Stomach (tissue), 8 donors: ENCODE measurements at regions not wholly inside any gene's neighbourhood (a gene's known extent, or its start where the extent isn't known, plus 50 kb on each side); places are given as distances from the start of the nearest gene placed in this dataset.

Experiments used
- DNase-seq, 2 donors: peaks; one replicate each; pipeline versions ENCODE4 v3.0.0 to v3.0.0-alpha.2; 2013 to 2019
- H3K27ac ChIP-seq, 5 donors: fragments of 200-600 bp in 4 of 5; sonication (generic) in 4 of 5; one replicate each; pipeline ENCODE4 v1.5.1; 2013 to 2019; ENCODE audit warnings: mild to moderate bottlenecking in 1 of 5, moderate library complexity in 1 of 5
- H3K27me3 ChIP-seq, 3 donors: fragments of 200-600 bp; sonication (generic); one replicate each; pipeline ENCODE4 v1.5.1; 2017 to 2019; ENCODE audit warnings: mixed run types in 1 of 3
- H3K36me3 ChIP-seq, 4 donors: fragments of 200-600 bp; sonication (generic); 1 replicate in 3 of 4; 2 replicates in 1 of 4; pipeline ENCODE4 v1.5.1; 2016 to 2019
- H3K4me1 ChIP-seq, 4 donors: fragments of 200-600 bp; sonication (generic); one replicate each; pipeline ENCODE4 v1.5.1; 2016 to 2019
- H3K4me3 ChIP-seq, 4 donors: fragments of 200-600 bp; sonication (generic) in 3 of 4; one replicate each; pipeline ENCODE4 v1.5.1; 2016 to 2019; ENCODE audit warnings: mild to moderate bottlenecking in 1 of 4
- H3K9me3 ChIP-seq, 4 donors: fragments of 200-600 bp; sonication (generic); one replicate each; pipeline ENCODE4 v1.5.1; 2016 to 2019
- EP300 ChIP-seq: sonication (generic); formaldehyde crosslinking; IDR thresholded peaks from one replicate; pipeline ENCODE4 v1.6.1; 2017; ENCODE audit warnings: antibody characterized with exemption
- POLR2A ChIP-seq, 4 donors: fragments of 450-650 bp; IDR thresholded peaks; one replicate each; pipeline ENCODE4 v1.6.1; 2016; ENCODE audit warnings: antibody characterized with exemption in 4 of 4, control low read depth in 2 of 4, mild to moderate bottlenecking in 1 of 4, moderate library complexity in 1 of 4
- POLR2AphosphoS5 ChIP-seq, 3 donors: sonication (generic); formaldehyde crosslinking; IDR thresholded peaks; one replicate each; pipeline ENCODE4 v1.6.1; 2016; ENCODE audit warnings: antibody characterized with exemption in 3 of 3
- WGBS, 5 donors: extraction: QIAGEN DNeasy Blood & Tissue Kit in 3 of 5; methylation state at CpG; one replicate each; pipeline versions ENCODE4 v1.1.5 to v1.1.7; 2013 to 2018; 5-methylcytosine and 5-hydroxymethylcytosine counted together
- intact Hi-C: fragments of 100-400 bp; cut with DNase I; formaldehyde crosslinking; loops from one replicate; pipeline ENCODE4 v1.15.1; 2023; ENCODE audit warnings: low total_unique reads
- TF ChIP-seq, protein P1 (sequence below), 7 experiments: fragments of 450-650 bp in 4 of 7; fragments of 200-600 bp in 3 of 7; sonication (generic) in 3 of 7; IDR thresholded peaks; one replicate each; pipeline ENCODE4 v1.5.1; 2016 to 2019; ENCODE audit warnings: antibody characterized with exemption in 7 of 7, control low read depth in 2 of 7, mild to moderate bottlenecking in 1 of 7
- donor health status: healthy with polysubstance abuse.
- donor health status: Bipolar disorder and iron deficiency.
- donor health status: healthy.

DNA sequence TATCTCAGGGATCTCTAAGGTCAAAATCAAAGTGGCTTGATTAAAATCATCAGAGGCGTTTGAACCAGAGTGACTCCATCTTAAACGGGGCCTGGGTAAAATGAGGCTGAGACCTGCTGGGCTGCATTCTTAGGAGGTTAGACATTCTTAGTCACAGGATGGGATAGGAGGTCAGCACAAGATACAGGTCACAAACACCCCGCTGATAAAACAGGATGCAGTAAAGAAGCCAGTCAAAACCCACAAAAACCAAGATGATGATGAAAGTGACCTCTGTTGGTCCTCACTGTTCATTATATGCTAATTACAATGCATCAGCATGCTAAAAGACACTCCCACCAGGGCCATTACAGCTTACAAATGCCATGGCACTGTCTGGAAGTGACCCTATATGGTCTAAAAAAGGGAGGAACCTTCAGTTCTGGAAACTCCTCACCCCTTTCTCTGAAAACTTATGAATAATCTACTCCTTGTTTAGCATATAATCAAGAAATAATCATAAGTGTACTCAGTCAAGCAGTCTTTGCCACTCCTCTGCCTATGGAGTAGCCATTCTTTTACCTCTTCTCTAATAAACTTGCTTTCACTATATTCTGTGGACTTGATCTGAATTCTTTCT is 143.3 kb upstream of the SLCO3A1 start:
- no peak overlapping the region for H3K27ac ChIP-seq

DNA sequence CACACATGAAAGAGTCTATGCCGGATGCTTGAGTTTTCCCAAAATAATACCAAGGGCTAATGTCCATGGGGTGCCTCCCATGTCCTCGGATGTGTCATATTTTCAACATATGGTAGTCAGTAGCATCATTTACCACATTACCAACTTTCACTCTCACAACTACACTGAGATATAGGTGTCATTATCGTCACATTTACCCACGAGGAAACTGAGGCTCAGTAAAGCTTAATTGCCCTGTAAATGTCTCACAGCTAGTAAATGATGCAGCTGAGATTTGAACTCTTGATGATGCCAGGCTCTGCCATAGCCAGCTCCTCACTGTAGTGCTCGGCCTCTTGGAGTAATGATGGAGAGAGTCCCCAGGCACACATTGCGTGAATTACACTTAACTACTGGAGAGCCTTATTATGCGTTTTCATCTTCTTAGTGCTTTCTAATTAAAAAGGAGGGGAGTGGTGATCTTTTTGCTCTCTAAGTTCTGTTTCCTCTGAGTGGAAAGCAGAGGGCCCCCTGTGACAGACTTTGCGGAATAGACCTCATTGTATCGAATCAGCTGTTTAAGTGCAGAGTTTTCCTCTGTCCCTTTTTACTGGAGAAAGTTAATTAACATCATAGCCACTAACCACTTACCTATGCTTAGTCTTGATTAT is 142.0 kb upstream of the SLCO3A1 start:
- Histone ChIP-seq H3K27me3 (no peaks in the 10 kb centered on the region), H3K27ac (no peak overlapping the region), H3K4me3 (no peak overlapping the region), H3K9me3 (no peaks in the 10 kb centered on the region), H3K36me3 (no peaks in the 10 kb centered on the region), H3K4me1 (peaks cover 0 to 2% (median under 1%) of the 10 kb centered on the region in 4 donors)
- no peak for DNase-seq
- intact Hi-C loops: no loop called here
- TF ChIP-seq, protein P1, sequence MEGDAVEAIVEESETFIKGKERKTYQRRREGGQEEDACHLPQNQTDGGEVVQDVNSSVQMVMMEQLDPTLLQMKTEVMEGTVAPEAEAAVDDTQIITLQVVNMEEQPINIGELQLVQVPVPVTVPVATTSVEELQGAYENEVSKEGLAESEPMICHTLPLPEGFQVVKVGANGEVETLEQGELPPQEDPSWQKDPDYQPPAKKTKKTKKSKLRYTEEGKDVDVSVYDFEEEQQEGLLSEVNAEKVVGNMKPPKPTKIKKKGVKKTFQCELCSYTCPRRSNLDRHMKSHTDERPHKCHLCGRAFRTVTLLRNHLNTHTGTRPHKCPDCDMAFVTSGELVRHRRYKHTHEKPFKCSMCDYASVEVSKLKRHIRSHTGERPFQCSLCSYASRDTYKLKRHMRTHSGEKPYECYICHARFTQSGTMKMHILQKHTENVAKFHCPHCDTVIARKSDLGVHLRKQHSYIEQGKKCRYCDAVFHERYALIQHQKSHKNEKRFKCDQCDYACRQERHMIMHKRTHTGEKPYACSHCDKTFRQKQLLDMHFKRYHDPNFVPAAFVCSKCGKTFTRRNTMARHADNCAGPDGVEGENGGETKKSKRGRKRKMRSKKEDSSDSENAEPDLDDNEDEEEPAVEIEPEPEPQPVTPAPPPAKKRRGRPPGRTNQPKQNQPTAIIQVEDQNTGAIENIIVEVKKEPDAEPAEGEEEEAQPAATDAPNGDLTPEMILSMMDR (IDR thresholded peaks at IDR 0.05): no peak
- TF ChIP-seq EP300 (no peak), POLR2AphosphoS5 (IDR thresholded peaks at IDR 0.05) (no peak), POLR2A (IDR thresholded peaks at IDR 0.05) (no peak)
- WGBS, 5 donors: 82 to 88% (median 87%) methylated on average over 9 of the region's 9 CpGs

More for the DNA sequence above, 143.3 kb upstream of the SLCO3A1 start:
- WGBS, 5 donors: 51 to 67% (median 57%) methylated on average over 3 of the region's 3 CpGs
- TF ChIP-seq EP300 (no peak), POLR2AphosphoS5 (IDR thresholded peaks at IDR 0.05) (no peak), POLR2A (IDR thresholded peaks at IDR 0.05) (no peak)
- TF ChIP-seq, protein P1 (IDR thresholded peaks at IDR 0.05): no peak
- Histone ChIP-seq H3K9me3 (no peaks in the 10 kb centered on the region), H3K36me3 (no peaks in the 10 kb centered on the region), H3K4me3 (no peak overlapping the region), H3K4me1 (peaks cover 0 to 12% (median 6%) of the 10 kb centered on the region in 4 donors), H3K27me3 (no peaks in the 10 kb centered on the region)
- DNase-seq: no peak
- intact Hi-C loops: no loop called here

- H3K9me3 ChIP-seq: no peaks in the 10 kb centered on the region
- intact Hi-C loops: no loop called here
- H3K4me1 ChIP-seq: no peaks in the 10 kb centered on the region
- no peak overlapping the region for H3K4me3 ChIP-seq
- H3K36me3 ChIP-seq: no peaks in the 10 kb centered on the region
- TF ChIP-seq EP300: no peak
- TF ChIP-seq POLR2AphosphoS5 (IDR thresholded peaks at IDR 0.05): no peak
- TF ChIP-seq POLR2A (IDR thresholded peaks at IDR 0.05): no peak
- TF ChIP-seq, protein P1 (IDR thresholded peaks at IDR 0.05): no peak
- 81 to 88% (median 84%) methylated on average over 7 of the region's 7 CpGs for WGBS, 5 donors
- no peaks in the 10 kb centered on the region for H3K27me3 ChIP-seq
- H3K27ac ChIP-seq: no peak overlapping the region
- no peak for DNase-seq
Measured at GRCh38 chr15:91712286-91712685, 141.2 kb upstream of the SLCO3A1 start.

- intact Hi-C loops: no loop called here
- WGBS, 5 donors: 64 to 77% (median 71%) methylated on average over 3 of the region's 3 CpGs
Measured at GRCh38 chr15:91716536-91716935, 137.0 kb upstream of the SLCO3A1 start.

GRCh38 chr15:91717811-91718210 is 135.7 kb upstream of the SLCO3A1 start:
- no peaks in the 10 kb centered on the region for H3K36me3 ChIP-seq
- WGBS, 5 donors: 74 to 86% (median 79%) methylated on average over 3 of the region's 3 CpGs
- no peaks in the 10 kb centered on the region for H3K9me3 ChIP-seq
- no peaks in the 10 kb centered on the region for H3K27me3 ChIP-seq
- TF ChIP-seq EP300 (no peak), POLR2AphosphoS5 (IDR thresholded peaks at IDR 0.05) (no peak), POLR2A (IDR thresholded peaks at IDR 0.05) (no peak)
- TF ChIP-seq, protein P1 (IDR thresholded peaks at IDR 0.05): no peak
- no peaks in the 10 kb centered on the region for H3K4me1 ChIP-seq
- DNase-seq: no peak
- intact Hi-C loops: no loop called here
- no peak overlapping the region for H3K4me3 ChIP-seq
- no peak overlapping the region for H3K27ac ChIP-seq

More at GRCh38 chr15:91716536-91716935, 137.0 kb upstream of the SLCO3A1 start:
- Histone ChIP-seq H3K4me3 (no peak overlapping the region), H3K27me3 (no peaks in the 10 kb centered on the region), H3K27ac (no peak overlapping the region), H3K36me3 (no peaks in the 10 kb centered on the region), H3K4me1 (no peaks in the 10 kb centered on the region), H3K9me3 (no peaks in the 10 kb centered on the region)
- DNase-seq: no peak
- TF ChIP-seq POLR2AphosphoS5 (IDR thresholded peaks at IDR 0.05): no peak
